BLaER1 (cell line): ENCODE measurements at regions not wholly inside any gene's neighbourhood (a gene's known extent, or its start where the extent isn't known, plus 50 kb on each side); places are given as distances from the start of the nearest gene placed in this dataset.
A peak's percentile ranks its signal among the peaks of the same experiment; 100 is the strongest.

Experiments
- H3K27ac ChIP-seq: shearing (Covaris generic); formaldehyde crosslinking; 2 replicates; pipeline ENCODE4 v1.8.1; 2022
- H3K27me3 ChIP-seq: shearing (Covaris generic); formaldehyde crosslinking; 2 replicates; pipeline ENCODE4 v1.8.1; 2022
- H3K36me3 ChIP-seq: shearing (Covaris generic); formaldehyde crosslinking; 2 replicates; pipeline ENCODE4 v1.8.1; 2022
- H3K4me1 ChIP-seq: shearing (Covaris generic); formaldehyde crosslinking; 2 replicates; pipeline ENCODE4 v1.8.1; 2022
- H3K4me2 ChIP-seq: shearing (Covaris generic); formaldehyde crosslinking; 2 replicates; pipeline ENCODE4 v1.8.1; 2022
- H3K4me3 ChIP-seq: shearing (Covaris generic); formaldehyde crosslinking; 2 replicates; pipeline ENCODE4 v1.8.1; 2022
- H3K9ac ChIP-seq: shearing (Covaris generic); formaldehyde crosslinking; 2 replicates; pipeline ENCODE4 v1.8.1; 2022
- H3K9me3 ChIP-seq: shearing (Covaris generic); formaldehyde crosslinking; 2 replicates; pipeline ENCODE4 v1.8.1; 2022
- H4K20me1 ChIP-seq: shearing (Covaris generic); formaldehyde crosslinking; 2 replicates; pipeline ENCODE4 v1.8.1; 2022
- Cebpa-rat ChIP-seq: shearing (Covaris generic); IDR thresholded peaks from 2 replicates; pipeline ENCODE4 v1.8.1; 2022

DNA sequence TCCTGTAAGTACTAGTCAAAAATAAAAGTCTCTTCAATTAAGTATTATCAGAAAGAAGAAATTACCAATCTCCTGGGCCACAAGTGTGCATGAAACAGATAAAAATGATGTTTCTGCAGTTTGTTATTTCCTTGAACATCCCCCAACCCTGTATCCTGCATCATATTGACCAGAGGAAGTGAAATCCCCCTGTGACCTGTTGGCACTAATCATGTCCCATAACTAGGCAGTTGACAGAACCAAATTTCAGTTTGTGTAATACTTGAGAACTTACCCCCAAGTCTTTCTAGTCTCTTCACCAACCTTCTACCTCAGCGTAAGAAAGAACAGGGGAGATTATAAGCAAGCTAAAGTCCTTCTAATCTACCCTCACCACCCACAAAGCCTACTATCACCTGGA, 368.2 kb upstream of the PDE4D start:
- Histone ChIP-seq H3K27ac (no peak overlapping the region), H3K27me3 (no peaks in the 10 kb centered on the region), H3K4me2 (peak overlapping the region; percentile 30; the same call in 1 of the 2 replicates), H4K20me1 (no peaks in the 10 kb centered on the region), H3K4me1 (peaks cover 3% of the 10 kb centered on the region; the same call in 1 of the 2 replicates), H3K4me3 (no peak overlapping the region), H3K9me3 (no peaks in the 10 kb centered on the region), H3K9ac (no peak overlapping the region), H3K36me3 (no peaks in the 10 kb centered on the region)
- TF ChIP-seq Cebpa-rat: no peak

DNA sequence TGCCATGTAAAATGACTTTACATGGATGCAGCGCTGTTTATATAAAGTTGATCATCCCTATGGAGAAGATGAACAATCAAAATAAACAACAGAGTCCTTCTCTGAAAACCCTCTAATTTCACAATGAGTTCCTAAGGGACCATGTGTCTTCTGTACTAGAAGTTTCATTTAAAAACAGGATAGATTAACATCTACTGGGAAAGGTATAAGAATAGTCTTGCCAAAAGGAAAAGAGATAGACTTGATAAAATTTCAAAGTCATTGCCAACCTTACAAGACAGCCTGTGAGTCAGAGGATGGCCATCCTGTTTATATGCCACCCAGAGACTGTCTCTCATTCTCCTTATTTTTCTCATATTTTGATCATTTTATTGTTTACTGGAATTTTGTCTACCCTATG, 367.1 kb upstream of the PDE4D start:
- no peak overlapping the region for H3K4me2 ChIP-seq
- H3K4me3 ChIP-seq: no peak overlapping the region
- H3K9ac ChIP-seq: no peak overlapping the region
- peaks cover 3% of the 10 kb centered on the region; the same call in 1 of the 2 replicates for H3K4me1 ChIP-seq
- H4K20me1 ChIP-seq: no peaks in the 10 kb centered on the region
- no peaks in the 10 kb centered on the region for H3K27me3 ChIP-seq
- H3K36me3 ChIP-seq: no peaks in the 10 kb centered on the region
- no peaks in the 10 kb centered on the region for H3K9me3 ChIP-seq
- TF ChIP-seq Cebpa-rat: no peak
- H3K27ac ChIP-seq: no peak overlapping the region

DNA sequence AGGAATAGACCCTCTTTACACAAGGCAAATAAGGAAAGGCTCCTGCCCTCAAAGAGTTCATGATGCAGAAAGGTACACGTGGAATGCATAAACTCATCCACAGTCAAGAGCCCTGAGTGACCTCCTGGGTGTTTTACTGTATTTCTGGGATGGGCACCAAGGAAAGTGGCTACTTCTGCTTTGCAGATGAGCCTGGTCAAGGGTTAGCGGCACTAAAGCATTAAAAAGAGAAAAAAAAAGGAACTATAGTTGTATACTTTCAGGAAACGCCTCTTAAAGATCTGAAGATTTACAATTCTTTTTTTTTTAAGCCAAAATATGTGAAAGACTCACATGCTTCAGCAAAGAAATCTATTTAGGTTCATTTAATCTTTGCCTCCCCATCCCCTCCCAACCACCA, 366.2 kb upstream of the PDE4D start:
- Histone ChIP-seq H3K4me2 (no peak overlapping the region), H3K27me3 (no peaks in the 10 kb centered on the region), H3K9ac (no peak overlapping the region), H3K4me3 (no peak overlapping the region), H3K27ac (no peak overlapping the region), H4K20me1 (no peaks in the 10 kb centered on the region), H3K4me1 (peaks cover 3% of the 10 kb centered on the region; the same call in 1 of the 2 replicates), H3K36me3 (no peaks in the 10 kb centered on the region), H3K9me3 (no peaks in the 10 kb centered on the region)
- no peak for TF ChIP-seq Cebpa-rat

DNA sequence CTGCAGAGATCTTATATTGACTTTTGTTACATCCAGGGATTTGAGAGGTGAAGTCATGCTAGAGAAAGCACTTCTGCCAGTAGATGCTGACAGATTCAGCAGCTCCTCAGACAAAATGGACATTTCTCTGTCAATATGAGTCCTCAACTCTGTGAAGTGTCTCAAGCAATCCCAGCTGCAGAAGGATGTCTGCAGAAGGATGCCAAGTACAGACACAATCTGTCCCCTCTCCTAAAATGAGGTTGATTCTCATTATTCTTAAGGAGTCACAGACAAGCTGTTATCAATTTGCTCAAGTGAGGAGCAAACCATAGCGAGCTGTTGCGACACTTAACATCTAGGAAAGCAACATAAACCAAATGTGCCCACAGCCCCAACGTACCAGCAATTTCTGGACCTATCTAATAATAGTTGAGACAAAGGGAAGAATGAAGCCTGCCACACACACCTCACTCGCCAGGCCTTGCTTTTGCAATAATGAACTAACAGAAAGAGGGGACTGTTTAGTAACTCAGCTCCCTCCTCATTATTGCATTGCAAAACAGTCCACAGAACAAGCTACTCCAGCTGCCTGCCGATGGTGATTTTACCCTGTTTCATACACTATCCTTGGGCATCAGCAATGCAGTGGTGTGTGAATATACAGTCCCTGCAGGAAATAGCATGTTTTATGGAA, 364.2 kb upstream of the PDE4D start:
- no peak overlapping the region for H3K4me2 ChIP-seq
- no peaks in the 10 kb centered on the region for H3K36me3 ChIP-seq
- no peak for TF ChIP-seq Cebpa-rat
- no peaks in the 10 kb centered on the region for H4K20me1 ChIP-seq
- H3K9me3 ChIP-seq: no peaks in the 10 kb centered on the region
- H3K27me3 ChIP-seq: no peaks in the 10 kb centered on the region
- H3K9ac ChIP-seq: no peak overlapping the region
- H3K4me3 ChIP-seq: no peak overlapping the region
- peaks cover 3% of the 10 kb centered on the region; the same call in 1 of the 2 replicates for H3K4me1 ChIP-seq
- no peak overlapping the region for H3K27ac ChIP-seq

DNA sequence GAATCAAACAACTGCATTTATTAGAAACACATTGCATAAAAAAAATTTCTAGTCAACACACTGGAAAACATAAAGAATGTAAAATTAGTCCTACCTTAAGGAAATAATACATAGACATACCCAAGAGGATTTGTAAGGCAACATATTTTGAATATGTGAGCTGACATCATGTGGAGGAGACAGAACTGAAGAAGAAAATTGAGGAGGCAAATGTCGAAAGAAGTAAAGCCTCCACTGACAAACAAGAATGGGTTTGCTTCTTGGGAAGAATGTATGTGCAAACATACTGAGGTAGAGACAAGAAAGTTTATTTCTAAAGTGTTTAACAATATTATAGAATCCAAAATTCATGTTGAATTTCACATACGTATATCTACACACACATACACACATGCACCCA, 363.0 kb upstream of the PDE4D start:
- TF ChIP-seq Cebpa-rat: no peak
- Histone ChIP-seq H3K27ac (no peak overlapping the region), H3K4me3 (no peak overlapping the region), H4K20me1 (no peaks in the 10 kb centered on the region), H3K9ac (no peak overlapping the region), H3K4me1 (no peaks in the 10 kb centered on the region), H3K36me3 (no peaks in the 10 kb centered on the region), H3K27me3 (no peaks in the 10 kb centered on the region), H3K9me3 (no peaks in the 10 kb centered on the region), H3K4me2 (no peak overlapping the region)

DNA sequence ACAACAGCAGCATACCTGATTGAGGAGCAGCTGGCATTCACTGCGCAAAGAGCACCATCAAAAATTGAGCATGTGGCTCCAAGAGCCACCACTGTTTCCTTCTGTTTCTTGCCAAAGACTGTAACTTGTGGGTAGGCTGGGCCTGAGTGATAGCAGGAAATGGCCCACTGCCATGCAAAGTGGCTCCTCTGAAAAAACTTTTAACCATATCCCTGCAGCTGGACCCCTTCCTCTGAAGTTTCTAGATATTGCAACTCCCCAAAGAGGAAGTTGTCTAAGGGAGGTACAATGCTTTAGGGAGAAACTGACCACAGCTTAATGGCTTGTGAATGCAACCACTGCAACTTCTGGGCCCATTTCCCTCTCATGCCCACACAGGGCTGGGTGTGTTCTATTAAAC, 355.4 kb upstream of the PDE4D start:
- H3K4me3 ChIP-seq: no peak overlapping the region
- H3K36me3 ChIP-seq: no peaks in the 10 kb centered on the region
- peaks cover 20% of the 10 kb centered on the region for H3K4me1 ChIP-seq
- peak overlapping the region; percentile 31; the same call in 1 of the 2 replicates for H3K27ac ChIP-seq
- H3K4me2 ChIP-seq: peak overlapping the region; percentile 78
- H4K20me1 ChIP-seq: no peaks in the 10 kb centered on the region
- peak; percentile 53; the same call in 1 of the 2 replicates for TF ChIP-seq Cebpa-rat
- H3K9ac ChIP-seq: no peak overlapping the region
- no peaks in the 10 kb centered on the region for H3K27me3 ChIP-seq
- H3K9me3 ChIP-seq: no peaks in the 10 kb centered on the region

DNA sequence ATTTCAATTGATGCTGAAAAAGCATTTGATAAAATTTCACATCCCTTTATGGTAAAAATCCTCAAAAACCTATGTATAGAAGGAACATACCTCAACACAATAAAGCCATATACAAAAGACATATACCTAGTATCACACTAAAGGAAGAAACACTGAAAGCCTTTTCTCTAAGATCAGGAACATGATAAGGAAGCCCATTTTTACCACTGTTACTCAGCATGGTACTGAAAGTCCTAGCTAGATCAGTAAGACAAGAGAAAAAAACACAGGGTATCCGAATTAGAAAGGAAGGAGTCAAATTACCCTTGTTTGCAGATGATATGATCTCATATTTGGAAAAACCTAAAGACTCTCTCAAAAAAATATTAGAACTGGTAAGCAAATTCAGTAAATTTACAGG, 350.2 kb upstream of the PDE4D start:
- Histone ChIP-seq H3K36me3 (no peaks in the 10 kb centered on the region), H3K4me2 (no peak overlapping the region), H3K27me3 (no peaks in the 10 kb centered on the region), H3K9ac (no peak overlapping the region), H4K20me1 (no peaks in the 10 kb centered on the region), H3K27ac (no peak overlapping the region), H3K4me1 (peaks cover 12% of the 10 kb centered on the region), H3K9me3 (peaks cover 12% of the 10 kb centered on the region), H3K4me3 (no peak overlapping the region)
- TF ChIP-seq Cebpa-rat: no peak

DNA sequence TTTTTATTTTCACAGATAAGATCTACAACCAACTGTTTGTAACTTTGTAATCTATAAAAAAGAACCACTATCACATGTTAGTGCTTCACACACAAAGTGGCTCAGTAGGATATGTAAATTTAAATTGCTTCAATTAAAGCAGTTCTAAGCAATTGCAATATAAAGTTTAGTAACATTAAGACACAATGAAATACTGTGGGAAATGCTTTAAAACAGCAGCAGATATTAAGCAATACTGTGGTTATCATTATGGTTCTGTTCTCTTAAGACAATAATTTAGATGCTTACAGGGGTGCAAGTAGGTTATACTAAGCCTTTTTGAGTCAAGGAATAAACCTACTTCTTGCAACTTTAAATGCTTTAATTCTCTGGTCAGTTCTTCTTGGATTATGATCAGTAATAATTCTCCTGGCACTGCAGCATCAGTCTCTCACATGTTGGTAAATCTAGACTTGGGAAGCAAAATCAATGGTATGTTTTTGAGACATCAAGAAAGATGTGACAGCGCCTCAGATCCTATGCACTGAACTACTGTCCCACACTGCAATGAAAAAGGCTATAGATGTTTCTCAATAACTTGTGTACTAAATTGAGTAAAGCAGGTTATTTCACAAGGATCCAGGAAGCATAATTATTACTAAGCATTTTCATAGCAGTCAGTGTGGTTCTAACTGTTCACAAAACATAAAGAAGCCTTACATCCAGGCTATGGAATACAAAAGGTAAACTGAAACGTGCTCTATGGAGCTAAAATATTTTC, 338.7 kb upstream of the PDE4D start:
- no peak for TF ChIP-seq Cebpa-rat
- H4K20me1 ChIP-seq: no peaks in the 10 kb centered on the region
- H3K4me2 ChIP-seq: no peak overlapping the region
- 0 out of 2 replicates have a peak, but pooled peaks cover 6% of the 10 kb centered on the region for H3K4me1 ChIP-seq
- H3K27me3 ChIP-seq: no peaks in the 10 kb centered on the region
- no peak overlapping the region for H3K4me3 ChIP-seq
- H3K27ac ChIP-seq: no peak overlapping the region
- H3K36me3 ChIP-seq: no peaks in the 10 kb centered on the region
- no peaks in the 10 kb centered on the region for H3K9me3 ChIP-seq
- no peak overlapping the region for H3K9ac ChIP-seq

DNA sequence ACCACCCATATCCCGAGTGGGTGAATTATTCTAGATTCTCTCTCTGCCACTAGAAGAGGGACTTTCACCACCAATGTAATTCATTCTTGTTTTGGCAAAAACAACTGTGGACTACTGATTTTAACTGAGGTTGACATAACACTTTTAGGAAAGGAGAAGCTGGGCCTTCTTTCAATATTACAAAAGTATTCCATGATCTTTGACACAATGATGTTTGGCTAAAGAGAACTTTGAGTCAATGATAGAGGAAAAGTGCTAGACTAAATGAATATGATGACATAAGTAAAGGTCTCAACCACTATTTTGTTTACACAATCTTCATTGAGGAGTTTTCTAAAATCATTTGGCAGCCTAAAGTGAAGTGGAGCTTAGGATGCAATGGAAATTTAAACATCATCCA, 336.9 kb upstream of the PDE4D start:
- Histone ChIP-seq H3K4me2 (no peak overlapping the region), H3K4me1 (0 out of 2 replicates have a peak, but pooled peaks cover 6% of the 10 kb centered on the region), H3K36me3 (no peaks in the 10 kb centered on the region), H3K27me3 (no peaks in the 10 kb centered on the region), H3K9me3 (no peaks in the 10 kb centered on the region), H3K4me3 (no peak overlapping the region), H3K27ac (no peak overlapping the region), H4K20me1 (no peaks in the 10 kb centered on the region), H3K9ac (no peak overlapping the region)
- no peak for TF ChIP-seq Cebpa-rat

DNA sequence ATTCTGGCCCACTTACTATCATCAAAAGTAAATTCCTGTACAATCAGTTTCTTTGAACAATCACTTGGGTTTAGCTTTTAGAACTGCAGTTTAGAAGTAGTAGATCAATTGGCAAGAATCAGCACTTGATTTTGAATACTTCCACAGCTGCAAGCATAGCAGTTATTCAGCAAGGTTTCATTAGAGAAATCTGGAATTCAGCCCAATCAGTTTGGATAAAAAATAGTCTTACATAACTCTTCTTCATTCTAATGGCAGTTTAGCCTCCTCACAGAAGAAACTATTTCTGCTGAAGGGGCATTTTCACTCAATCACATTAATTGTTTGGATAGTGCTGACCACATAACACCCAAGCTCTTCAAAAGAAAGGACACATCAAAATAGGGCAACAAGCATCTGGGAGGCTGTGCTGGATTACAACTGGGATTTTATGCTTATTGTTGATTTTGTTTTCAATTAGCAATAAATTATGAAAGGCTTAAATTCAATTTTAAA, 336.2 kb upstream of the PDE4D start:
- no peak overlapping the region for H3K4me2 ChIP-seq
- no peak overlapping the region for H3K4me3 ChIP-seq

More for the DNA sequence above, 336.2 kb upstream of the PDE4D start:
- H4K20me1 ChIP-seq: no peaks in the 10 kb centered on the region
- H3K36me3 ChIP-seq: no peaks in the 10 kb centered on the region
- no peaks in the 10 kb centered on the region for H3K9me3 ChIP-seq
- H3K27me3 ChIP-seq: no peaks in the 10 kb centered on the region
- H3K9ac ChIP-seq: no peak overlapping the region
- H3K4me1 ChIP-seq: 0 out of 2 replicates have a peak, but pooled peaks cover 6% of the 10 kb centered on the region
- H3K27ac ChIP-seq: no peak overlapping the region
- TF ChIP-seq Cebpa-rat: no peak
